Activated T-cell treated with anti-CD3 and anti-CD28 coated beads for 24 hours (primary cell): ENCODE measurements at regions not wholly inside any gene's neighbourhood (a gene's known extent, or its start where the extent isn't known, plus 50 kb on each side); places are given as distances from the start of the nearest gene placed in this dataset.
"Not testable (repeated sequence)": the region's sequence is repeated elsewhere in the genome, so short reads cannot be mapped to it uniquely, and the experiment has no call there.

Experiments
- DNase-seq: peaks from one replicate; pipeline ENCODE4 v3.0.0-alpha.2; 2020; ENCODE audit warnings: low read depth

DNA sequence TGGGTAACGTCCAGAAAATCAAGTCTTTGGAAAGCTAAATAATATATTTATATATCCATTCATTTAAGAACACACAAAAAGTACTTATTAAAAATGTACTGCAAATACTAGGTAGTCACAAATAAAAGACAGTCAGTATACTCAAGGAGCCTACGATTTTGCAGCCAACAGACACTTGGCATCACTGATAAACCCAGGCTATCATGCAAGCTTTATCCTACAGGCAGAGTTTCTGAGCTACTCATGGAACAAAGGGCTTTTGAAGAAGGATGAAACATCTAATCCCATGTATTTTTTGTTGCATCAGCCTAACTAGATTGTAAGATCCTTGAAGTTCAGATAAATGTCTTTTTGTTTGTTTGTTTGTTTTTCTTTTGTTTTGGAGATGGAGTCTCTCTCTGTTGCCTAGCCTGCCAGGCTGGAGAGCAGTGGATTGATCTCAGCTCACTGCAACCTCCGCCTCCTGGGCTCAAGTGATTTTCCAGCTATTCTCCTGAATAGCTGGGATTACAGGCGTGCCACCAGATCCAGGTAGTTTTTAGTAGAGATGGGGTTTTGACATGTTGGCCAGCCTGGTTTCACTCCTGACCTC is 319.4 kb upstream of the MDFIC2 start:
- no peak for DNase-seq

DNA sequence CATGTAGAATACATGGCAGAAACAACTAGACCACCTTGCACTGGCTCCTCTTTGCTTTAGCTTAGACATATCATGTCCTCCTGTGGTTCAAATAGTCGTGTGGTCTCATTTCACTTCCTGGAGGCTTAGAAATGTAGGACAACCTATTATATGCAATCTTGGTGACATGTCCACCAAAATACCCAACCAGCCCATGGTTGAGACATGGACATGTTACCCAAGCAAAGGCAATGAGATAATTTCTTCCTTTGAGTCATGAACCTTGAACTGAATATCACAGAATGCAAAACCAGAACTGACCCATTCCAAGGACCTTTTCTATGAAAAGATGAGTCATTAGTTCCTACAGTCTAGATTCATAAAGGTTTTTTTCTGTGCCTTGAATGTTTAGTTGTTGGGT is 309.0 kb upstream of the MDFIC2 start:
- no peak for DNase-seq

DNA sequence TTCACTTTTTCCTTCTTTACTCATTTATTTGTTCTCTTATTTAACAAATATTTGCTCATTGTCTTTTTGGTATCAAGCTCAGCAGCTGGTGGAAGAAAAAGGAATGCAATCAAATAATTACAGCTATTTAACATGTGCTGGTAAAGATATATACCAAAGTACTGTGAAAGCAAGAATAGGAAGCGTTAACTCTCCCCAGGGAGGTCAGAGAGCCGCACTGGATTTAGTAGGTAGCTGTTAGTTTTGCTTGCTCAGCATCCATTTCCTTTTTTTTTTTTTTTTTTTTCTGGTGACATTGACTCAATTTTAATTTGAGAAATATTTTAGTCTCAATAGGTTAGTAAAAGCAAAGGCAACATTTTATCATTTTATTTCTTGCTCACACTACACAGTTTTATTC is 308.5 kb upstream of the MDFIC2 start:
- DNase-seq = no peak

DNA sequence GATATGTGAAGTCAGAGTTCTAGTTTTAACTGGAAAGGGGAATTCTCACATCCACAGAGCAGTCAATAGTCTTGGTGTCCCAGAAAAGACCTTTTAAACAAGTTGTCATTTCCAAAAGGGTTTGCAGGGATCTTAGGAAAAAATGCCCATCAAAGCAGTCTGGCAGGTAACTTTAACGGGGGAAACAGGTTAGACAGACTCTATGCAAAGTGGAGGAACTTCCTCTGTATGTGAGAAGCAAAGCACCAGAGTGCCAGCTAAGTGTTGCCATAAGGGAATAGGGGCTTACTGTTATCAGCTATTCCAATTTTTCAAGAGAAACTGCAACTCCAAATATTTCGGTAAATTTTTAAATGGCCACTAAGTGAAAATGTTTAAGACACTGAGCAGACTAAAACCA is 307.9 kb upstream of the MDFIC2 start:
- no peak for DNase-seq

DNA sequence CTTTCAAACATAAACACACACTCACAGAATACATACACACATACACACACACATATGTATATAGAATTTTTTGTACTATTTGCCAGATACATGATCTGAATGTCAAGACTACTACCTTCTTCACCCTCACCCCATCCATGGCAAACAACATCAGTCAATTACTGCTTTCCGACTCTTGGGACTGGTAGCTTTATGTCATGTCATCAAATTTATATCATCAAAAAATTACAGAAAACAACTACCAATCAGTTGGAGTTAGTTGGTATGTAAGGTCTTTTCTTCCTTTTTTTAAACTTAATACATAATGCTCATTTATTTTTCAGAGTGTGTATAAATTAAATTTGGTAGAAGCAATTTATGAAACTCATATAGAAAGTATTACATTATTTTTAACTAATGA is 305.7 kb upstream of the MDFIC2 start:
- DNase-seq = no peak

DNA sequence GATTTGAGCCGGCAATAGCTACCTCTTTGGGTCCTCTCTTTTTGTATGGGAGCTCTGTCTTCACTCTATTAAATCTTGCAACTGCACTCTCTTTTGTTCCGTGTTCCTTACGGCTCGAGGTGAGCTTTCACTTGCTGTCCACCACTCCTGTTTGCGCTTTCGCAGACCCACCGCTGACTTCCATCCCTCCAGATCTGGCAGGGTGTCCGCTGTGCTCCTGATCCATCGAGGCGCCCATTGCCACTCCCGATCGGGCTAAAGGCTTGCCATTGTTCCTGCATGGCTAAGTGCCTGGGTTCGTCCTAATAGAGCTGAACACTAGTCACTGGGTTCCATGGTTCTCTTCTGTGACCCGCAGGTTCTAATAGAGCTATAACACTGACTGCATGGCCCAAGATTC is 304.9 kb upstream of the MDFIC2 start:
- not testable (repeated sequence) for DNase-seq

DNA sequence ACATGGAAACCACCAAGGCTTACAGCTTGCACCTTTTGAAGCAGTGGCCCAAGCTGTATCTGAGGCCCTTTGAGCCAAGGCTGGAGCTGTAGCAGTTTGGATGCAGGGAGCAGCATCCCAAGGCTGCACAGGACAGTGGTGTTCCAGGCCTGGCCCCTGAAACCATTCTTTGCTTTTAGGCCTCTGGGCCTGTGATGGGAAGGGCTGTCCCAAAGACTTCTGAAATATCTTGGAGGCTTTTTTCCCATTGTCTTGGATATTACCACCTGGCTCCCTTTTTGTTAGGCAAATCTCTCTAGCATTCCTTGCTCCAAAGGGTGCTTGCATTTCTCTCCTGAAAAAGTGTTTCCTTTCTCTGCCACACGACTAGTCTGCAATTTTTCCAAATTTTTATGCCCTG is 302.8 kb upstream of the MDFIC2 start:
- DNase-seq = no peak

DNA sequence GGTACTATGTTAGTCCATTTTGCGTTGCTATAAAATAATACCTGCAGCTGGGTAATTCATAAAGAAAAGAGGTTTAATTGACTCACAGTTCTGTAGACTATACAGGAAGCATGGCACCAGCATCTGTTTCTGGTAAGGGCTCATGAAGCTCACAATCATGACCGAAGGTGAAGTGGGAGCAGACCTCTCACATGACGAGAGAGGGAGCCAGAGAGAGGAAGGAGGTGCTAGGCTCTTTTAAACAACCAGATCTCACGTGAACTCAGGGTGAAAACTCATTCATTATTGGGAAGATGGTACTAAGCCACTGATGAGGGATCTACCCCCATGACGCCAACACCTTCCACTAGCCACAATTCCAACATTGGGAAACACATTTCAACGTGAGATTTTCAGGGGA is 301.7 kb upstream of the MDFIC2 start:
- no peak for DNase-seq

DNA sequence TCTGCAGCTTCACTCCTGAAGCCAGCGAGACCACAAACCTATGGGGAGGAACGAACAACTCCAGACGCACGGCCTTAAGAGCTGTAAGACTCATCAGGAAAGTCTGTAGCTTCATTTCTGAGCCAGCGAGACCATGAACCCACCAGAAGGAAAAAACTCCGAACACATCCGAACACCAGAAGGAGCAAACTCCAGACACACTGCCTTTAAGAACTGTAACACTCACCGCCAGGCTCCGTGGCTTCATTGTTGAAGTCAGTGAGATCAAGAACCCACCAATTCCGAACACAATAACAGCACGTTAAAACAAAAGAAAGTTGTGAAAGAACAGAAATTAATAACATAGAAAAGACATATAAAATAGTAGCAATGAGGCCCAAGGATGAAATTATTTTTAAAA is 300.5 kb upstream of the MDFIC2 start:
- no peak for DNase-seq

DNA sequence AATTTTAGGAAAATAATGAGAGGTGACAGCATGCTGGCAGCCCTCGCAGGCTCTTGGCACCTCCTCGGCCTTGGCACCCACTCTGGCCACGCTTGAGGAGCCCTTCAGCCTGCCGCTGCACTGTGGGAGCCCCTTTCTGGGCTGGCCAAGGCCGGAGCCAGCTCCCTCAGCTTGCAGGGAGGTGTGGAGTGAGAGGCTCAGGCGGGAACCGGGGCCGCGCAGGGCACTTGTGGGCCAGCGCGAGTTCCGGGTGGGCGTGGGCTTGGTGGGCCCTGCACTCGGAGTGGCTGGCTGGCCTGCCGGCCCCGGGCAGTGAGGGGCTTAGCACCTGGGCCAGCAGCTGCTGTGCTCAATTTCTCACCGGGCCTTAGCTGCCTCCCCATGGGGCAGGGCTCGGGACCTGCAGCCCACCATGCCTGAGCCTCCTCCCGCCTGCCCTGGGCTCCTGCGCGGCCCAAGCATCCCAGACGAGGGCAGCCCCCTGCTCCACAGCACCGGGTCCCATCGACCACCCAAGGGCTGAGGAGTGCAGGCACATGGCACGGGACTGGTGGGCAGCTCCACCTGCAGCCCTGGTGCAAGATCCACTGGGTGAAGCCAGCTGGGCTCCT is 299.3 kb upstream of the MDFIC2 start:
- not testable (repeated sequence) for DNase-seq

DNA sequence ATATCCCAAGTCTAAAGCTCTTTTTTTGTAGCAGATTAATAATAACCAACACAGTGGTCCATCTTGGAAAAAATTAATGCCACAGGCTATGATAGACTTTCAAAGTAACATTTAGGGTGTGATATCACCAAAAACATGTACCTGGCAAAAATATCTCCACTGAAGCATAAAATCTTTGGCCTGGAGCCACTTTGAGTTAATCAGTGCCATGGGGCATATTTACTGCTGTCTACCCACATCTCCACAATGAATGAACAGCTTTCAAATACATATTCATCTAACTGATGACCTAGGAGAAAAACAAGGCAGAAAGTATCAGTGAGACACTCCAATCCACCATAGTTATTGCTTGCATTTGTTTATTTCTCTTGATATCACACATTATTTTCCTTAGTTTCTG is 296.0 kb upstream of the MDFIC2 start:
- no peak for DNase-seq

DNA sequence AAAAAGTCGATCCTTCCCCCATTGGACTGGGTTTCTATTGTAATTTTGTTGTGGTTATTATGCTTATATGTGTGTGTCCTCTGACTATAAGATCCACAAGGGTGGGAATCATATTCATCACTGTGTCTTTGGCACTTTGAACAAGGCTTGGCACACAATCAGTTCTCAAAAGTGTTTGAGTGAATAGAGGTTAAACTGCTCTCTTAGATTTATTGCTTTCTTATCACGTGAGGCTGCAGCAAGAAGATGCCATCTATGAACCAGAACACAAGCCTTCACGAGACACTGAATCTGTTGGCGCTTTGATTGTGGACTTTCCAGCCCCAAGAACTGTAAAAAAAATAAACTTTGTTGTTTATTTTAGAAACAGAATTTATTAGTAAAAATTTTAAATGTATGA is 295.0 kb upstream of the MDFIC2 start:
- DNase-seq = no peak

DNA sequence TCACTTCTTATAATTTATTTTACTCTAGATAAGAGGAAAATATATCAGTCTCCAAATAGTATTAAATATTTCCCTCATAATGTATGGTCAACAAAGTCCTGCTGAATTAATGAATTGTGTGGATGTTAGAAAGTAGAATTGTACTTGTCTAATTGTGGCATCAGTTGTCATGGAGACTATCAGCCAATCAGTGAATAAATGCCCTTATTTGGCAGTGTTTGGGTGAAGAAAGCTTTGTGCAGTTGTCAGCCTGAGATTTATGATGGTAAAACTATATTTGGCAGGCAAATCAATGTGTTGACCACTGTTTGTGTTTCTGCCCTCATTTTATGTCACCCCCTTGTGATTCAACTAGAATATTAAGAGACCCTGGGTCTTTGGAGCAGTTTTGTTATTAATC is 293.6 kb upstream of the MDFIC2 start:
- DNase-seq = no peak

DNA sequence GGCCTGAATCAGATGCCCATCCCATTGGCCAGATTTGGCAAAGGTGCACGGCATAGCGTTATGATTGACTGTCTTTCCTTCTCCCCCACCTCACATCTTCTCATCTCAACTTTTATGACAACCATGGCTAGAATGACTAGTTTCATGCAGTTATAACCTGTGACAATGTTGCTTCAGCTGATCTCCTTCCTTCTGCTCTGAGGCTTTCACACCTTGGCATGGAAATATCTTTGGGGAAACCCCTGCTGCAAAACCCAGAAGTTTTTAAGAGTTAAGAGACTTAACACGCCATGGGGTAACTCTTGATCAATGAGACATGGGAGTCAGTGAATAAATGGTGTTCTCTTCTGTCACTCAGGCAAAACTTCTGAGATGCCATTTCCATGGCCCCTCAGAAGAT is 290.7 kb upstream of the MDFIC2 start:
- no peak for DNase-seq

DNA sequence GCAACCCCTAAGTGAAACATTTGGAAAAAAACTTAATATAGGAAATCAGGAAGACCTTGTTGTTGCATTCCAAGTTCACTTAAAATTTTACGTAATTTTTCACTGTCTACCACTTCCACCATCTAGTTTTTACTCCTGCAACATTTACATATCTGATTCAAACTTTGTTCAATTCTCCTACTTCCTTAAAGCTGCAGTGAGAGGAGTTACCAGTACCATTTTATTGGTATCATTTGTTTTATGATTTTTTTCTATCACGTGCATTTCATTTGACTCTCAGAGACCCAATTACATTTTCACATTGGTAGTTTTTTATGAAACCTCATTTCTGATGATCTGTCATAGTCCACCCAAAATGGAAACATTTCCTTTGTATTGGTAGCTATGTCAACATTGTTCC is 284.9 kb upstream of the MDFIC2 start:
- DNase-seq = no peak

DNA sequence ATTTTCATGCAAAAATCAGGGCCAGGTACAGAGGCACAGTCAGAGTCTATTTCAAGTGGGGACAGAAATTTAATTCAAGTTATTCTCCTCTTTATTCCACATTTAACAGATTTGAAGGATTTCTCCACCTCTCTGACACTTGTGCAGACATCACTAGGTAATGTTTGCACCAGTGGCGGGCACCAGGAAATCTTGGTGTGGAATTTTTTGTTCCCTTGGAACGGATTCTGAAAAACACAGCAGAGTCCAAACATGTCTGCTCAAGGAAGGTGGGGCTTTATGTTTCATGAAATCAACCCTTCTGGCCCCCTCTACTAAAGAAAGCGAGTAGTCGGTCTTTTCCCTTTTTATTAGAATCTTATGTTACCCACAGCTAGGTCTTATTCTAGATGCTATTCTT is 271.2 kb upstream of the MDFIC2 start:
- DNase-seq = no peak

DNA sequence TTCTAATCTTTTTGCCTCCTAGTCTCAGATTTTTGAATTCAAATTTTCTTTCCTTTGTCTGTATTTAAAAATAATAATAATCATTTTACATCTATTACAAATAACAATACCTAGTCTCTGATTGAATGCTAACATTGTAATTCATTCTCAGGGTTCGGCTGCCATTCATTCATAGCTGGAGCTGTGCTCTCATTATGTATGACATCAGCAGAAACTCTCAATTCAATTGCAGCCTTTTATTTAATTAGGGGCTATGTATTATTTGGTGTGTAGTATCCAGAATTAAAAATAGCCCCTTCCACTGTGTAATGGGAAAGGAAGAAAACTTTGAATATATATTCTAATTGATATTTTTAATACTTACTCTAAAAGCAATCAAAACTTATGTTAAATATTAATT is 270.4 kb upstream of the MDFIC2 start:
- DNase-seq = no peak

DNA sequence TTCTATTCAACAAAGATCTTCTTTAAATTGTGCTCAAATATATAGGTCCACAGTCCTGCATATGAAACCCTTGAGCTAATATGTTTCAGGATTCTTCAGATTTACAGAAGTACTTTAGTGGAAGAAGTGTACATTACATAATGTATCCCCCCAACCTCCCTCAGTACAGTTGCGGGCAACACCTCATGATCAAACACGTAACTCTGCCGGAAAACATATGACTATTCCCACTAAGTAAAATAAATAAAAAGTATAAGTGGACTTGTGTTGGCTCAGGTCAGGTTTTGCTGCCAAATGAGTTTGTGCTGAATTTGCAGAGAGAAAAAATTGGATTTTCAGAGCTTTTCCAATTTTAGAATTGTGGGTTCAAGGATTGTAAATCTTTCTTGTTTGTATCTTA is 267.6 kb upstream of the MDFIC2 start:
- no peak for DNase-seq

DNA sequence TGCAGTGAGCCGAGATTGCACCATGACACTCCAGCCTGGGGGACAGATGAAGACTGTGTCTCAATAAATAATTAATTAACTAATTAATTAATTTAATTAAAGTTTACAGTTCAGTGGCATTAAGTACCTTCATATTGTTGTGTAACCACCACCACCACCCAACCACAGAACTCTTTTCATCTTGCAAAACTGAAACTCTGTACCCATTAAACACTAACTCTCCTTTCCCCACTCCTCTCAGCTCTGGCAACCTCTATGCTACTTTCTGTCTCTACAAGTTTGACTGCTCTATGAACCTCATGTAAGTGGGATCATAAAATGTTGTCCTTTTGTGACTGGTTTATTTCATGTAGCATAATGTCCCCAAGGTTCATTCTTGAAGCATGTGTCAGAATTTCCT is 259.3 kb upstream of the MDFIC2 start:
- DNase-seq = no peak

DNA sequence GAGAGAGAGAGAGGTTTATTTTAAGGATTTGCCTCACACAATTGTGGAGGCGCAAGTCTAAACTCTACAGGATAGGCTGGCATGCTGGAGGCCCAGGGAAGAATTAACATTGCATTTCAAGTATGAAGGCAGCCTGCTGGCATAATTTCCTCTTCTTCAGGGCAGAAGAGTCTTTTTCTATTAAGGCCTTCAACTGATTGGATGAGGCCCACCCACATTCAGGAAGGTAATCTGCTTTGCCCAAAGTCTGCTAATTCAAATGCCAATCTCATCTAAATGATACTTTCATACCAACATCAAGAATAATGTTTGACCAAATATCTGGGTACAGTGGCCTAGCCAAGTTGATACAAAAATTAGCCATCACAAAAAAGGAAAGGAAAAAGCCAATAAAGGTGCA is 258.1 kb upstream of the MDFIC2 start:
- DNase-seq = no peak

DNA sequence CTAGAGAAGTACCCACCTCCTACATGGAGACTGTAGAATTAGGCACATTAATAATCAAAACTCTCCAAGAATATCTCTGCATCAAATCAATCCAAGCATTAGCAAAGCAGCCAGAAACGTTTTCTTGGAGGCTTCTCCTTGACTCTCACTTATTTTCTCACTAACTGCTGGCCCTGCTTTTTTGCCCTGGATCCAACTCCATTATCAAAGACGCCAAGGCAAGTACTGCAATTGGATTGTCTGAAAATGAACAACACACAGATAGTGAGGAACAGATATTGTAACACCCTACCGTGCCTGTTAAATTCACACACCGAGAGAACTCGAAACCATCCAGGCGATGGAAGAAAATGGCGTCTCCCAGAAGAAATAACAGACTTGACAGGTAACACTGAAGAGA is 256.2 kb upstream of the MDFIC2 start:
- DNase-seq = no peak

DNA sequence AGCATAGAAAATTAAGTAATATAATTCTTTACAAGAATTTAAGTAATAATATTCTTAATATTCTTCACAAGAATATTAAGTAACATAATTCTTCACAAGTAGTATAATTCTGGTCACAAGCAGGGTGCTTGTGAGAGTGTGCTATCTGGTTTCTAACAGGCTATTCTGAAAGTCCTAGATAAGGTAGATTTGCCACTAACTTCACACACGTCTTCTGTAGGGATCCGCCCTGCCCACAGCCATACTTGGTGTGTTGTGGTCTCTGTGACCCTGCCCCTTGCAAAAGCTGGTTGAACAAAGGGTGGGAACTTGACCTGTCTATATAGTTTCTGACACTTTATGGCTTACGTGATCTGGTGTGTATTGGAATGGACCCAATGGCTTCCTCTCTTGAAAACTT is 253.4 kb upstream of the MDFIC2 start:
- DNase-seq = no peak

DNA sequence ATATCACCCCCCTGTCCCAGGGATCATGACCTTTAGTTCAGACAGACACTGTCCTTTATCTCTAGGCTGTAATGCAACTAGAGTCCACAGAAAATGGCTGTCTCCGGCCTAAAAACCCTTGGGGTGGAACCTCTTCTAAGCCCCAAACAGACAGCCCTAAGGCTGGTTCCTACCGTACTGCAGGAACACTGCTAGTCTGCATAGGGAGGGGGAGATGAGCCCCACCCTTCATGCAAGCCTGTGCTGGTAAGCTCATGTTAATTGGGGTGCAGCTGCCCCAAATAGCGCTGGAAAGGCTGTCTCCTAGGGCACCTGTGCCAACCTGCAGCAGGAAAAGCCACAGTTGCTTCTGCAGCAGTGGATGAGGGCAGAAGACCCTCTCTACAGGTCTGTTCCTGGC is 252.1 kb upstream of the MDFIC2 start:
- no peak for DNase-seq

DNA sequence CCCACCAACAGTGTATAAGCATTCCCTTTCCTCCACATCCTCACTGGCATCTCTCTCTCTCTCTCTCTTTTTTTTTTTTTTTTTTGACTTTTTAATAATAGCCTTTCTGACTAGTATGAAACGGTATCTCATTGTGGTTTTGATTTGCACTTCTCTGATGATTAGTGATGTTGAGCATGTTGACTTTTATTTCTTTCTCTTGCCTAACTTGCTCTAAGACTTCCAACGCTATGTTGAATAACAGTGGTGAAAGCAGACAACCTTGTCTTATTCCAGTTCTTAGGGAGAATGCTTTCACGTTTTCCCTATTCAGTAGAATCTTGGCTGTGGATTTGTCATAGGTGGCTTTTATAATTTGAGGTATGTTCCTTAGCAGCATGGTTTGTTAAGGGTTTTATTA is 249.4 kb upstream of the MDFIC2 start:
- no peak for DNase-seq

DNA sequence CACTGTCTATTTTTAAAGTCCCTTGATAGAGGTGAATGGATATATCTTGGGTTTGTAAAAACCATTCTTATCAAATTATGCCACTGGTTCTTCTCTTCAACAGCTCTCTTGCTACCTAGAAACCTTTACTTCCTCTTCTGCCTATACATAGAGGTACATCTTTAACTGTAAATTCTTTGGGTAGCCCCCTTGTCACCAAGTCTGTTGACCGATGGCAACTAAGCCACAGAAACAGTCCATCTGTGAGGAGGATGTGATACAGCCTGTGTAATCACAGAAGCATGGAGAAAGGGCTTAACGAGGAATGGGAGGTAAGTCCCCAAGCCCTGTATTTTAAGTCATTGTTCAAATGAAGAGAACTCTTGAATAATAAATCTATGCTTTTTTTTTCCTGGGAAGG is 246.5 kb upstream of the MDFIC2 start:
- no peak for DNase-seq
